A673 (cell line): ENCODE measurements at regions not wholly inside any gene's neighbourhood (a gene's known extent, or its start where the extent isn't known, plus 50 kb on each side); places are given as distances from the start of the nearest gene placed in this dataset.

Experiments
- BruUV-seq: library from RNA; stranded (reverse); fragments of 400-500 nt; replicated peaks from 2 replicates; lab custom pipeline; 2021; lab: Mats Ljungman, UMichigan
- CTCF ChIA-PET: fragments of 300-600 bp; sonication (Branson Sonifier 250); formaldehyde crosslinking; loops from one replicate; lab custom pipeline; 2022; ENCODE audit warnings: antibody characterized with exemption; lab: Charles Lee
- POLR2A ChIA-PET: fragments of 300-600 bp; sonication (Branson Sonifier 250); formaldehyde crosslinking; loops from one replicate; lab custom pipeline; 2022; ENCODE audit warnings: antibody characterized with exemption; ENCODE audit not compliant: low non-redundant PET; lab: Charles Lee
- DNase-seq: peaks from one replicate; pipeline ENCODE4 v3.0.0-alpha.2; 2015; ENCODE audit warnings: low spot score
- H3K27ac ChIP-seq: fragments of 200-600 bp; sonication (generic); 2 replicates; pipeline ENCODE4 v1.5.1; 2016; ENCODE audit warnings: mixed run types, low read depth, mild to moderate bottlenecking, mixed read lengths, antibody characterized with exemption, low read length; ENCODE audit not compliant: poor library complexity, severe bottlenecking
- H3K27me3 ChIP-seq: fragments of 200-600 bp; sonication (generic); replicated peaks from 2 replicates; pipeline ENCODE4 v1.6.1; 2017; ENCODE audit warnings: mixed run types, low read depth, mild to moderate bottlenecking, mixed read lengths, antibody characterized with exemption, low read length; ENCODE audit not compliant: insufficient read depth, poor library complexity
- H3K36me3 ChIP-seq: fragments of 200-600 bp; sonication (generic); 2 replicates; pipeline ENCODE4 v1.6.1; 2016; ENCODE audit warnings: mixed run types, mild to moderate bottlenecking, mixed read lengths, antibody characterized with exemption, low read length; ENCODE audit not compliant: insufficient read depth, poor library complexity, severe bottlenecking
- H3K4me1 ChIP-seq: fragments of 200-600 bp; sonication (generic); 2 replicates; pipeline ENCODE4 v1.6.1; 2017; ENCODE audit warnings: mixed run types, mild to moderate bottlenecking, mixed read lengths, antibody characterized with exemption, low read length; ENCODE audit not compliant: insufficient read depth, poor library complexity, severe bottlenecking
- H3K4me3 ChIP-seq: fragments of 200-600 bp; sonication (generic); 2 replicates; pipeline ENCODE4 v1.5.1; 2016; ENCODE audit warnings: low read depth, mixed run types, mild to moderate bottlenecking, mixed read lengths, low read length; ENCODE audit not compliant: poor library complexity, severe bottlenecking
- H3K9me3 ChIP-seq: fragments of 200-600 bp; sonication (generic); 2 replicates; pipeline ENCODE4 v1.6.1; 2016; ENCODE audit warnings: mixed run types, low read depth, mild to moderate bottlenecking, mixed read lengths, antibody characterized with exemption, low read length; ENCODE audit not compliant: poor library complexity, severe bottlenecking
- CTCF ChIP-seq: fragments of 300-800, 200-600 bp; sonication (generic); conservative IDR thresholded peaks from 2 replicates; pipeline ENCODE4 v1.5.1; 2017; ENCODE audit warnings: low read depth, mild to moderate bottlenecking, antibody characterized with exemption, low read length, moderate library complexity, mixed read lengths
- EZH2 ChIP-seq: fragments of 200-600 bp; sonication (generic); IDR thresholded peaks from 2 replicates; pipeline ENCODE4 v1.6.1; 2017; ENCODE audit warnings: borderline replicate concordance, low read depth, mild to moderate bottlenecking, mixed read lengths, antibody characterized with exemption, low read length; ENCODE audit not compliant: poor library complexity, severe bottlenecking
- intact Hi-C: fragments of 100-400 bp; cut with micrococcal nuclease; formaldehyde crosslinking; loops from one replicate; pipeline ENCODE4 v1.10.0; 2022; ENCODE audit not compliant: unreplicated experiment

GRCh38 chr4:126799971-126800574 is 832.7 kb upstream of the INTU start:
- Histone ChIP-seq H3K27me3 (no peaks in the 10 kb centered on the region), H3K4me3 (no peak overlapping the region), H3K27ac (no peak overlapping the region), H3K36me3 (no peaks in the 10 kb centered on the region), H3K9me3 (no peaks in the 10 kb centered on the region), H3K4me1 (no peaks in the 10 kb centered on the region)
- CTCF ChIA-PET: no interaction called here
- no TSS peak for BruUV-seq
- intact Hi-C loops: no loop called here
- POLR2A ChIA-PET: no interaction called here
- no peak for TF ChIP-seq CTCF
- no peak for TF ChIP-seq EZH2
- no peak for DNase-seq

GRCh38 chr4:126800575-126801141 is 832.1 kb upstream of the INTU start:
- POLR2A ChIA-PET: no interaction called here
- Histone ChIP-seq H3K9me3 (no peaks in the 10 kb centered on the region), H3K4me1 (no peaks in the 10 kb centered on the region), H3K27ac (no peak overlapping the region), H3K4me3 (no peak overlapping the region), H3K27me3 (peaks cover 3% of the 10 kb centered on the region), H3K36me3 (no peaks in the 10 kb centered on the region)
- CTCF ChIA-PET: no interaction called here
- TF ChIP-seq EZH2 (no peak), CTCF (no peak)
- intact Hi-C loops: no loop called here
- no peak for DNase-seq
- no TSS peak for BruUV-seq

- POLR2A ChIA-PET: no interaction called here
- intact Hi-C loops: no loop called here
Measured at GRCh38 chr4:126807132-126807531, 825.6 kb upstream of the INTU start.

More at GRCh38 chr4:126807132-126807531, 825.6 kb upstream of the INTU start:
- Histone ChIP-seq H3K4me3 (no peak overlapping the region), H3K36me3 (no peaks in the 10 kb centered on the region), H3K4me1 (no peaks in the 10 kb centered on the region), H3K9me3 (no peaks in the 10 kb centered on the region), H3K27me3 (peaks cover 5% of the 10 kb centered on the region), H3K27ac (no peak overlapping the region)
- TF ChIP-seq EZH2 (no peak), CTCF (no peak)
- DNase-seq: no peak
- BruUV-seq: no TSS peak
- CTCF ChIA-PET: no interaction called here
